ENCODE measurements at regions not wholly inside any gene's neighbourhood (a gene's known extent, or its start where the extent isn't known, plus 50 kb on each side); places are given as distances from the start of the nearest gene placed in this dataset.

GRCh38 chr18:45526114-45526841, 89.0 kb upstream of the SLC14A2 start:
- TF ChIP-seq, protein P1, sequence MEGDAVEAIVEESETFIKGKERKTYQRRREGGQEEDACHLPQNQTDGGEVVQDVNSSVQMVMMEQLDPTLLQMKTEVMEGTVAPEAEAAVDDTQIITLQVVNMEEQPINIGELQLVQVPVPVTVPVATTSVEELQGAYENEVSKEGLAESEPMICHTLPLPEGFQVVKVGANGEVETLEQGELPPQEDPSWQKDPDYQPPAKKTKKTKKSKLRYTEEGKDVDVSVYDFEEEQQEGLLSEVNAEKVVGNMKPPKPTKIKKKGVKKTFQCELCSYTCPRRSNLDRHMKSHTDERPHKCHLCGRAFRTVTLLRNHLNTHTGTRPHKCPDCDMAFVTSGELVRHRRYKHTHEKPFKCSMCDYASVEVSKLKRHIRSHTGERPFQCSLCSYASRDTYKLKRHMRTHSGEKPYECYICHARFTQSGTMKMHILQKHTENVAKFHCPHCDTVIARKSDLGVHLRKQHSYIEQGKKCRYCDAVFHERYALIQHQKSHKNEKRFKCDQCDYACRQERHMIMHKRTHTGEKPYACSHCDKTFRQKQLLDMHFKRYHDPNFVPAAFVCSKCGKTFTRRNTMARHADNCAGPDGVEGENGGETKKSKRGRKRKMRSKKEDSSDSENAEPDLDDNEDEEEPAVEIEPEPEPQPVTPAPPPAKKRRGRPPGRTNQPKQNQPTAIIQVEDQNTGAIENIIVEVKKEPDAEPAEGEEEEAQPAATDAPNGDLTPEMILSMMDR (IDR thresholded peaks at IDR 0.05) = peak in 1 of 3 experiments; percentile 16
- no peak for TF ChIP-seq POLR2A (IDR thresholded peaks at IDR 0.05)
